AG09319 (cell line): ENCODE measurements at regions not wholly inside any gene's neighbourhood (a gene's known extent, or its start where the extent isn't known, plus 50 kb on each side); places are given as distances from the start of the nearest gene placed in this dataset.

ENCODE experiments used
- DNase-seq: peaks from one replicate; pipeline ENCODE4 v3.0.0-alpha.2; 2010; ENCODE audit warnings: low read depth; ENCODE audit errors: extremely low read depth
- TF ChIP-seq, protein P1 (sequence below): IDR thresholded peaks from 2 replicates; pipeline ENCODE4 v1.5.1; 2011; ENCODE audit warnings: low read depth, mild to moderate bottlenecking, inconsistent platforms, low read length, moderate library complexity

- no peak for DNase-seq
- TF ChIP-seq, protein P1, sequence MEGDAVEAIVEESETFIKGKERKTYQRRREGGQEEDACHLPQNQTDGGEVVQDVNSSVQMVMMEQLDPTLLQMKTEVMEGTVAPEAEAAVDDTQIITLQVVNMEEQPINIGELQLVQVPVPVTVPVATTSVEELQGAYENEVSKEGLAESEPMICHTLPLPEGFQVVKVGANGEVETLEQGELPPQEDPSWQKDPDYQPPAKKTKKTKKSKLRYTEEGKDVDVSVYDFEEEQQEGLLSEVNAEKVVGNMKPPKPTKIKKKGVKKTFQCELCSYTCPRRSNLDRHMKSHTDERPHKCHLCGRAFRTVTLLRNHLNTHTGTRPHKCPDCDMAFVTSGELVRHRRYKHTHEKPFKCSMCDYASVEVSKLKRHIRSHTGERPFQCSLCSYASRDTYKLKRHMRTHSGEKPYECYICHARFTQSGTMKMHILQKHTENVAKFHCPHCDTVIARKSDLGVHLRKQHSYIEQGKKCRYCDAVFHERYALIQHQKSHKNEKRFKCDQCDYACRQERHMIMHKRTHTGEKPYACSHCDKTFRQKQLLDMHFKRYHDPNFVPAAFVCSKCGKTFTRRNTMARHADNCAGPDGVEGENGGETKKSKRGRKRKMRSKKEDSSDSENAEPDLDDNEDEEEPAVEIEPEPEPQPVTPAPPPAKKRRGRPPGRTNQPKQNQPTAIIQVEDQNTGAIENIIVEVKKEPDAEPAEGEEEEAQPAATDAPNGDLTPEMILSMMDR, result no peak
These were observed 247.6 kb downstream of the TGFB2 start for GRCh38 chr1:218592688-218593087.

- TF ChIP-seq, protein P1, result no peak
- no peak for DNase-seq
These were observed 255.8 kb downstream of the TGFB2 start for GRCh38 chr1:218600968-218601367.

DNA sequence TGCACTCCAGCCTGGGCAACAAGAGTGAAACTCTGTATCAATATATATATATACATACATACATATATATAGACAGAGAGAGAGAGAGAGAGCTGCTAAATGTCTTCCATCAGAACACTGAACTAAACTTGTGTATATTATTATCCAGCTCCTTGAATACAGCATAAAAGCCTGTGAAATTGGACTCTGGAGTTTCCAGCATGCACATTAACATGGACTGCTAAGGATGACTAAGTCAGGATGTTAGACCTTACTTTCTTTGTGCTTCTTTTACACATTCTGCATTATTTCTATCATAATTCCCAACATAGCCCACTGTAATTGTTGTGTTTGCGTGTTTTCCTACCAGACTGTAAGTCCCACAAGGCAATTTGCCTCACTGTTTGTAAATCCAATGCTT, 259.1 kb downstream of the TGFB2 start:
- TF ChIP-seq, protein P1, result no peak
- DNase-seq, result no peak

DNA sequence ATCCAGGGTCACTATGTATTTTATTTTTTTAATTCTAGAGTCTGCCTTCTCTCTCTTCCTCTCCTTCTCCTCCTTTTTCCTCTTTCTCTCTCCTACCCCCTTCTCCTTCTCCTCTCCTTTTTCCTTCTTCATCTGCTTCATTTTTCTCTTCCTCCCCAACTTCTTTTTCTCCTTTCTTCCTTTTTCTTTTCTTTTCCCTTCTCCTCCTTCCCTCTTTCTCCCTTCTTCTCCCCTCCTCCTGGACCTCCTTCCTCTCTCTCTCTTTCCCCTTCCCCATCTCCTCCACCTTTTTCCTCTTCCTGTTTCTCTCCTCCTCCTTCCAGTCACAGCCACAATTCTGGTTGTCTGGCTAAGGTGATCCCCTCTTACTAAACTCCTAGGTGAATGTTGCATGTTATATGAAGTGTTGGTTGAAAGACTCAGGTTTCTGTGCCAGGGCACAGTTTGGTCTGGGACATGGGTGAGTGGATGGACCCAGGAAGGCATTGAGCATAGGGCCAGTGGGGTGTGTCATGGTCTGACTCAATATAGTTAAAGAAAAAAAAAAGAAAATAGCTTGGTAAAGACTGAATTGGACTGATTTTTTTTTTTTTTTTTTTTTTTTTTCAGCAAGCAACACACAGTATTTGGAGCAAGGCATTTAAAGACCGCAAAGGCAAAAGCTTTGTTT, 266.9 kb downstream of the TGFB2 start:
- DNase-seq, result no peak
- TF ChIP-seq, protein P1, result no peak

DNA sequence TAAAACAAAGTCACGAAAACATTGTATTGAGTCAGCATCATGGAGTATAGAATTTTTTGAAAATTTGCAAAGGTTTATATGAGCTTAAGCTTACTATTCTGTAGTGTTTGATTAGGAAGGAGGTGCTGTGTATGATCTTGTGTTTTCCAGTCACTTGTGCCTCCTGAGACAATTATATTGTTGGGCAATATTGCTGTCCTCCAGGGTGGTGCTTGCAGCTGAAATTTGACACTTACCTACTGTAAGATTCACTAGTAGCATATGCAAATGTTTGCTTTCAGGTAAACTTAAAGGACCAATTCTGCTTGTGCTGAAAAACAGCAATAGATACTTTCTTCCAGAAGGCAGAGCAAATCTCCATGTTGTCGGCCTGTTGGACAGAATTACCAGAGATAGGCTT, 268.0 kb downstream of the TGFB2 start:
- no peak for DNase-seq

GRCh38 chr1:218614031-218614430, 268.9 kb downstream of the TGFB2 start:
- TF ChIP-seq, protein P1, result no peak
- no peak for DNase-seq

More for the DNA sequence above, 268.0 kb downstream of the TGFB2 start:
- TF ChIP-seq, protein P1, result no peak

DNA sequence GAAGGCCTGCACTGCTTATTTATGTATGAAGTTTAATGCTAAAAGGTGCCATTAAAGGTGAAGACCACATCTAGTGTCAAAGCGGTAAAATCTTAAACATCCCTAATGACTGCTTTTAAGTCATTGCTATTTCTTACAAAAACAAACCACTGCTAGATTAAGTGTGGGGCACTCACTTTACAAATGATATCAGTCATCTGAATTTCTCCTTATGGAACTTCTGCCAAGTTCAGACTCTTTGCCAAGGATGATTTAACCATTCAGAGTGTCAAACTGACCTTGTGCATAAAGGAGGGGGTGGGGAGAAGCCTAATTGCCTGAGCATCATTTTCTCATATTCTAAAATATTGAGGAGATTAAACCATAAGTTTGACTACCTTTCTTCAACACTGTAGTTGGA, 271.5 kb downstream of the TGFB2 start:
- DNase-seq, result no peak
- TF ChIP-seq, protein P1, result no peak
